Caco-2 (cell line): ENCODE measurements at regions not wholly inside any gene's neighbourhood (a gene's known extent, or its start where the extent isn't known, plus 50 kb on each side); places are given as distances from the start of the nearest gene placed in this dataset.

Experiments used
- BruUV-seq: library from RNA; stranded (reverse); fragments of 400-500 nt; replicated peaks from 2 replicates; lab custom pipeline; 2021; lab: Mats Ljungman, UMichigan
- CTCF ChIA-PET: fragments of 300-600 bp; sonication (Branson Sonifier 250); formaldehyde crosslinking; loops from one replicate; lab custom pipeline; 2022; ENCODE audit warnings: antibody characterized with exemption; lab: Charles Lee
- POLR2A ChIA-PET: fragments of 300-600 bp; sonication (Branson Sonifier 250); formaldehyde crosslinking; loops from one replicate; lab custom pipeline; 2022; ENCODE audit warnings: antibody characterized with exemption; lab: Charles Lee
- DNase-seq, 2 experiments: peaks; one replicate each; pipeline versions ENCODE4 v3.0.0 to v3.0.0-alpha.2; 2020 to 2022
- H3K27me3 ChIP-seq: replicated peaks from 2 replicates; pipeline ENCODE4 v1.6.0; 2011; ENCODE audit warnings: low read length; ENCODE audit not compliant: control insufficient read depth, insufficient read depth
- H3K36me3 ChIP-seq: 2 replicates; pipeline ENCODE4 v1.5.1; 2011; ENCODE audit warnings: low read length; ENCODE audit not compliant: control insufficient read depth, insufficient read depth
- H3K4me1 ChIP-seq: fragments of 250-450 bp; sonication (Bioruptor Pico); 2 replicates; pipeline ENCODE4 v1.5.1; 2020; ENCODE audit warnings: mild to moderate bottlenecking
- H3K4me3 ChIP-seq: 2 replicates; pipeline ENCODE4 v1.5.1; 2011; ENCODE audit warnings: low read depth, mild to moderate bottlenecking, control low read depth, low read length
- H3K9me3 ChIP-seq: fragments of 250-450 bp; sonication (Bioruptor Pico); 2 replicates; pipeline ENCODE4 v1.5.1; 2020; ENCODE audit warnings: mild to moderate bottlenecking, moderate library complexity
- H3K27ac Mint-ChIP-seq: one replicate; pipeline ENCODE4 v1.8.0; 2022; ENCODE audit warnings: mixed read lengths; ENCODE audit not compliant: unreplicated experiment
- H3K27me3 Mint-ChIP-seq: one replicate; pipeline ENCODE4 v1.8.0; 2022; ENCODE audit warnings: mixed read lengths; ENCODE audit not compliant: insufficient read depth, unreplicated experiment
- H3K36me3 Mint-ChIP-seq: one replicate; pipeline ENCODE4 v1.8.0; 2022; ENCODE audit warnings: mild to moderate bottlenecking, mixed read lengths; ENCODE audit not compliant: insufficient read depth, unreplicated experiment
- H3K4me1 Mint-ChIP-seq: one replicate; pipeline ENCODE4 v1.8.0; 2022; ENCODE audit warnings: low read depth, mixed read lengths; ENCODE audit not compliant: unreplicated experiment
- H3K4me3 Mint-ChIP-seq: one replicate; pipeline ENCODE4 v1.8.0; 2022; ENCODE audit warnings: mild to moderate bottlenecking, moderate library complexity, mixed read lengths; ENCODE audit not compliant: unreplicated experiment
- H3K9me3 Mint-ChIP-seq: one replicate; pipeline ENCODE4 v1.8.0; 2022; ENCODE audit warnings: mixed read lengths; ENCODE audit not compliant: unreplicated experiment
- intact Hi-C: fragments of 100-400 bp; cut with micrococcal nuclease; formaldehyde crosslinking; loops from one replicate; pipeline ENCODE4 v1.10.0; 2022; ENCODE audit not compliant: unreplicated experiment
- TF ChIP-seq, protein P1 (sequence below), 2 experiments: fragments of 200-600 bp in 1 of 2; IDR thresholded peaks; 1 replicate in 1 of 2; 2 replicates in 1 of 2; pipeline versions ENCODE4 v1.5.1 to v1.8.0; 2011 to 2022; ENCODE audit warnings: antibody characterized with exemption in 1 of 2, control low read depth in 1 of 2, inconsistent platforms in 1 of 2, low read depth in 1 of 2, low read length in 1 of 2, mild to moderate bottlenecking in 1 of 2, moderate library complexity in 1 of 2; ENCODE audit not compliant: insufficient read depth in 1 of 2, severe bottlenecking in 1 of 2, unreplicated experiment in 1 of 2

DNA sequence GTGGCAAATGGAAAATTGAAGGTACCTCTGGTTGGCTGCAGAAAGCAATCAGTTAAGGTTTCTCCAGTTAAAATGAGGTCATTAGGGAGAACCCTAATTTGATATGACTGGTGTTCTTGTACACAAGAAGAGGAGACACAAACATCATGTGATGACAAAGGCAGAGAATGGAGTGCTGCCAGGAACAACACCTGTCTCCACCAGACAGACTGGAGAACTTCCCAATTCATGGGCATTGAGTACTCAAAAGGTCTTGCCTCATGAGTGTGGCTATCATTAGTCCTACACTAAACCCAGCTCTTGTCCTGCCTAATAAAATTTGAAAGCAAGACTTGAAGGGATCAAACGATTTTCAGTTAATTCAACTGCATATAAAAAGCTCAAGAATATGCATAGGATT, 152.6 kb downstream of the PTPN20 start:
- Mint-ChIP-seq H3K27me3 (peaks cover 46% of the 10 kb centered on the region), H3K4me3 (no peak overlapping the region), H3K27ac (no peak overlapping the region), H3K36me3 (no peaks in the 10 kb centered on the region), H3K9me3 (no peaks in the 10 kb centered on the region), H3K4me1 (no peaks in the 10 kb centered on the region)
- no peak for DNase-seq
- TF ChIP-seq, protein P1, sequence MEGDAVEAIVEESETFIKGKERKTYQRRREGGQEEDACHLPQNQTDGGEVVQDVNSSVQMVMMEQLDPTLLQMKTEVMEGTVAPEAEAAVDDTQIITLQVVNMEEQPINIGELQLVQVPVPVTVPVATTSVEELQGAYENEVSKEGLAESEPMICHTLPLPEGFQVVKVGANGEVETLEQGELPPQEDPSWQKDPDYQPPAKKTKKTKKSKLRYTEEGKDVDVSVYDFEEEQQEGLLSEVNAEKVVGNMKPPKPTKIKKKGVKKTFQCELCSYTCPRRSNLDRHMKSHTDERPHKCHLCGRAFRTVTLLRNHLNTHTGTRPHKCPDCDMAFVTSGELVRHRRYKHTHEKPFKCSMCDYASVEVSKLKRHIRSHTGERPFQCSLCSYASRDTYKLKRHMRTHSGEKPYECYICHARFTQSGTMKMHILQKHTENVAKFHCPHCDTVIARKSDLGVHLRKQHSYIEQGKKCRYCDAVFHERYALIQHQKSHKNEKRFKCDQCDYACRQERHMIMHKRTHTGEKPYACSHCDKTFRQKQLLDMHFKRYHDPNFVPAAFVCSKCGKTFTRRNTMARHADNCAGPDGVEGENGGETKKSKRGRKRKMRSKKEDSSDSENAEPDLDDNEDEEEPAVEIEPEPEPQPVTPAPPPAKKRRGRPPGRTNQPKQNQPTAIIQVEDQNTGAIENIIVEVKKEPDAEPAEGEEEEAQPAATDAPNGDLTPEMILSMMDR (IDR thresholded peaks at IDR 0.05; ENCODE audit: insufficient read depth in 1 of 2, low read depth in 1 of 2, low read length in 1 of 2, severe bottlenecking in 1 of 2, unreplicated experiment in 1 of 2) = no peak
- BruUV-seq = no TSS peak
- ChIA-PET CTCF (interaction anchor here (1.4 kb wide), 1 partner anchor 248 kb away, joined by 4 read pairs; no protein-coding TSS in a partner anchor), POLR2A (no interaction called here)
- Histone ChIP-seq H3K4me1 (no peaks in the 10 kb centered on the region), H3K9me3 (no peaks in the 10 kb centered on the region), H3K36me3 (no peaks in the 10 kb centered on the region), H3K4me3 (no peak overlapping the region), H3K27me3 (peaks cover 7% of the 10 kb centered on the region)
- intact Hi-C loops = no loop called here

DNA sequence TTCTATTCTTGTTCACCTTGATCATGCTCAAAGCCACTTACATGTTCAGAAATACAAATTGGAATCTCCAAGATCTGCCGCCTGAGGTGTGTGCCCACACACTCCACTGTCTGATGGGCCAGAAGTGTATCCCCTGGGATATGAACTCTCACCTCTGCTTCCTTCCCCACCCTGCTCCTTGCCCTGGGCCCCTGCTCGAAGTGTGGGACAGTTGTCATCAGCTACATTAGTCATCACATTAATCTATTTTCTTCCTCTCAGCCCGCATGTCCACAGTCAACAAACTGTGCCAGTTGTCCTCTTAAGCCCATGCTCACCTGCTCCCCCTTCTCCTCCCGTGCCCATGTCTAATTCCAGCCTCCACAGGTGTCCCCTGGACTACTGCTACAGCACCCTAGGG, 154.7 kb downstream of the PTPN20 start:
- no peaks in the 10 kb centered on the region for H3K9me3 Mint-ChIP-seq
- H3K27me3 Mint-ChIP-seq = peaks cover 43% of the 10 kb centered on the region

DNA sequence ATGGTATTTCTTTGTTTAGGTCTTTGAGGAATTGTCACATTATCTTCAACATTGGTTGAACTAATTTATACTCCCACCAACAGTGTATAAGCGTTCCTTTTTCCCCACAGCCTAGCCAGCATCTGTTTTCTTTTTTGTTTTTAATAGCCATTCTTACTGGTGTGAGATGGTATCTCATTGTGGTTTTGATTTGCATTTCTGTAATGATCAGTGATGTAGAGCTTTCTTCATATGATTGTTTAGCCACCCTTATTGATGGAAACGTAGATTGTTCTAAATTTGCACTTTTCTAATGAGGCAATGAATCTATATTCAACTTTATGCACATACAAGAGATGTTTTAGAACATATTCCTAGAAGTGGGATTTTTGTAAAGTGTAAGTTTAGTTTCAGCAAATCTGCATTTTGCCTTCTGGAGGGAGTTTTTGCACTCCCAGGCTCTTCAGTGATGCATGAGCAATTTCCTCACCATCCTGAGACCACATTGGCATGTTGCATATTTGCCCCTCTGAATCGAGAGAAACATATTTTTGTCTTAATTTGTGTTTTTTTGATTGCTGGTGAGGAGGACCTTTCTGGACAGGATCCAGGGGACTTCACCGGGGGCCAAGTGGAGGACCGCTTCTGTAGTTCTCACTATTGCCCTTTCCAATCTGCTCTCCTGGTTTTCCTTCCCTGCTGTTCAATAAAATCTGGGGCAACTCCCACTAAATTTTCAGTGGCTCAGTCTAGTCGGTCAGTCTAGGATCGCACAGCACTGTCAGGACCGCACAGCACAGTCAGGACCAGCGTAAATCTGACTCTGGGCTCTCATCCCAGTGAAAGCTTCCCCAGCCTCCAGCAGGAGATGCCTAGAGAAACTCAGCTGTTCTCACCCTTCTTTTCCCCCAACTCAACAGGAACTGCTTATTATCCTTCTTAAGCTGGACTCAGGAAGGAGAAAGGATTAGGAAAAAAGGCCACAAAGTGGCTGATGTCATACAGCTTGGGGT, 157.0 kb downstream of the PTPN20 start:
- no peak for DNase-seq
- no peaks in the 10 kb centered on the region for H3K4me1 ChIP-seq
- no TSS peak for BruUV-seq
- Mint-ChIP-seq H3K36me3 (no peaks in the 10 kb centered on the region), H3K27ac (no peak overlapping the region), H3K4me1 (no peaks in the 10 kb centered on the region), H3K27me3 (peaks cover 37% of the 10 kb centered on the region), H3K4me3 (no peak overlapping the region), H3K9me3 (no peaks in the 10 kb centered on the region)
- CTCF ChIA-PET = no interaction called here
- POLR2A ChIA-PET = no interaction called here
- intact Hi-C loops = no loop called here
- H3K9me3 ChIP-seq = no peaks in the 10 kb centered on the region
- H3K27me3 ChIP-seq = peaks cover 5% of the 10 kb centered on the region
- TF ChIP-seq, protein P1 (IDR thresholded peaks at IDR 0.05; ENCODE audit: insufficient read depth in 1 of 2, low read depth in 1 of 2, low read length in 1 of 2, severe bottlenecking in 1 of 2, unreplicated experiment in 1 of 2) = no peak
- H3K4me3 ChIP-seq = no peak overlapping the region
- H3K36me3 ChIP-seq = no peaks in the 10 kb centered on the region

More for the DNA sequence above, 154.7 kb downstream of the PTPN20 start:
- TF ChIP-seq, protein P1 (IDR thresholded peaks at IDR 0.05; ENCODE audit: insufficient read depth in 1 of 2, low read depth in 1 of 2, low read length in 1 of 2, severe bottlenecking in 1 of 2, unreplicated experiment in 1 of 2) = no peak
- ChIA-PET CTCF (no interaction called here), POLR2A (no interaction called here)
- Mint-ChIP-seq H3K36me3 (no peaks in the 10 kb centered on the region), H3K4me1 (no peaks in the 10 kb centered on the region), H3K4me3 (no peak overlapping the region), H3K27ac (no peak overlapping the region)
- no peaks in the 10 kb centered on the region for H3K36me3 ChIP-seq
- no peak for DNase-seq
- H3K4me1 ChIP-seq = no peaks in the 10 kb centered on the region
- H3K4me3 ChIP-seq = no peak overlapping the region
- no peaks in the 10 kb centered on the region for H3K9me3 ChIP-seq
- BruUV-seq = no TSS peak
- H3K27me3 ChIP-seq = peaks cover 7% of the 10 kb centered on the region
- intact Hi-C loops = no loop called here
